GDM1 (cell line): ENCODE measurements at regions not wholly inside any gene's neighbourhood (a gene's known extent, or its start where the extent isn't known, plus 50 kb on each side); places are given as distances from the start of the nearest gene placed in this dataset.

Experiments used
- DNase-seq: peaks from one replicate; lab custom pipeline; 2025; lab: John Stamatoyannopoulos, UW

DNA sequence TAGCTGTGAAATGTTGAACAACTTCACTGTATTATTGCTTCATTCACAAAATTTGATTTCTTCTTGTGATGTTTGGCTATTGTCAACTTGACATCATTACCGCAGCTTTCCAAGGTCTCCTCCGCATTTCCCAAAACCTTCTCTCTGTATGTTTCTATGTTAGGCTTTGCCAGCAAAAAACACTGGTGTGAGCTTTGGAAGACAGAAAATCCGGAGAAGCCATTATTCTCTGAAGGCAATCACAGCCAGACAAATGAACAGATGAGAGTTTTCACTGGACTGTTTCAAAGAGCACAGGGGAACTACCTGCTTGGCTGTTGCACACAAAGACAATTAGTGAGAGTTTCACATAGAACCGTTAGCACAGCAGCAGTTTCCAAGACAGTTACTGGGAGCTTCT is 609.6 kb downstream of the BRINP3 start:
- no peak for DNase-seq

- DNase-seq: no peak
These were observed 602.8 kb downstream of the BRINP3 start for GRCh38 chr1:189874715-189875435.

DNA sequence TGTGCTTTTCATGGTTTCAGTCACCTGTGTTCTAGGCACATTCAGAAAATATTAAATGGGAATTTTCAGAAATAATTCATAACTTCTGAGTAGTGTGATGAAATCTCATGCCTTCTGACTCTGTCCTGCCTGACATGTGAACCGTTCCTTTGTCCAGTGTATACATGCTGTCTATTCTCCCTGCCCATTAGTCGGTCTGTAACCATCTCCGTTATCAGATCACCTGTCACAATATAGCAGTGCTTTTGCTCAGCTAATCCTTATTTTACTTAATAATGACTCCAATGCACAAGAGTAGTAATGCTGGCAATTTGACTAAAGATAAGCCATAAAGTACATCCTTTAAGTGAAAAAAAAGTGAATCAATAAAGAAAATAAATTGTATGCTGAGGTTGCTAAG is 597.5 kb downstream of the BRINP3 start:
- DNase-seq: no peak

- DNase-seq: no peak
These were observed 577.8 kb downstream of the BRINP3 start for GRCh38 chr1:189899686-189900425.

GRCh38 chr1:189904509-189904908 is 573.2 kb downstream of the BRINP3 start:
- DNase-seq: no peak

DNA sequence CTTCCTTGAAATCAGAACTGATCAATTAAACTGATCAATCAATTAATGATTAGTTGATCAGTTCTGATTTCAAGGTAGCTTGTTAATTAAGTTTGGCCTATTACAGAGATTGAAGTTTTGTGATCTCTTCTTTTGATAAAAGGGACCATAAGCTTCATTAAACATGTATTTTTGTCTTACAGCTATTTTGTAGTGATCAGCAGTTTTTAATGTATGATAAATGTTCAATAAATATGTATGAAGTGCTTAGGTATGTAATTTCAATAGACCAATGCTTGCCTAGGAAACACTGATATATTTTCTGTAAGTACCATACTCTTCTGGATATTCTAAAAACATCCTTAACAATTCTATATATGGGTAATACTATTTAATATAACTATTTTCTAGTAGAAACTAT is 569.6 kb downstream of the BRINP3 start:
- no peak for DNase-seq

DNA sequence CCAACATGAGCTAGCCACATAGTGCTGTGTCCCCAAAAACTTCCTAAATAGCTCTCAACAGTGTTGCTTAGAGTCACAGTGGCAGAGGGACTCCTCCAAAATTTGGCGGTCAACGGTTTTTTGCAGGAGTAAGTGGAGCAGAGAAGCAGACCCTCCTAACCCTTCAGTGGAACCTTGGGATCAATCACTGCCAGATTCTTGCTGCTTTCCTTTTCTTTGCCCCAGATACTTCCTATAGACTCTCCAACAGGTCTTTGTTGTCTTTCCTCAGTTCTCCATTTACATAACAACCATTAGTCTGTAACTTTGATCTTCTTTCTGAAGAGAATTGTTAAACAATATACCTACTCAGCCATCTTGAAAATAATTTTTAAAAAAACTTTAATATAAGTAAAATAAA is 556.1 kb downstream of the BRINP3 start:
- no peak for DNase-seq

- DNase-seq: no peak
These were observed 550.0 kb downstream of the BRINP3 start for GRCh38 chr1:189927641-189928040.

DNA sequence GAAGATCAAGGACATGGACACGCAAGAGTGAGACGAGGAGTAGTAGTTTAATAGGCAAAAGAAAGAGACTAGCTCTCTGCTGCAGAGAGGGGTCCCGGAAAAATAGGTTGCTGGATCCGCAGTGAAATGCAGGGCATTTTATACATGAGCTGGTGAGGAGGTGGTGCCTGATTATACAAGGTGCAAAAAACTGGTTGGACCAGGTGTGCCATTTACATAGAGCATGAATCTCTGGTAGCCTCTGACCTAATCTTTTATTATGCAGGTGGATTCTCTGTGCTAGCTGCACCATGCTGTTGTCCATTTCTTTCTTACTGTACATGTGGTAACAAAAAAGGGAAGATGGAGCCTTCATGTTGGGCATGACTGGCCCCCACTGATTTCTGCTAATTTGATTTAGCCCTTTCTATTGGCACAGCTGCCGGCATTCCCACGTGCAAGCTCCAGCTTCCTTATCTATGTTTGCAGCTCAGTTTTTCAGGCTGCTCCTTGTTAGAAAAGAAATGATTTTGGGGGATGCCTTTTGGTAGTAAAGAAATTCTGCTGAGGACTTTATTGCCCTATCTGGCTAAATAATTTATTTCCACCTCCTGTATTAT is 548.1 kb downstream of the BRINP3 start:
- no peak for DNase-seq

GRCh38 chr1:189936861-189937260 is 540.8 kb downstream of the BRINP3 start:
- DNase-seq: no peak

- DNase-seq: no peak
These were observed 537.7 kb downstream of the BRINP3 start for GRCh38 chr1:189939967-189940366.

DNA sequence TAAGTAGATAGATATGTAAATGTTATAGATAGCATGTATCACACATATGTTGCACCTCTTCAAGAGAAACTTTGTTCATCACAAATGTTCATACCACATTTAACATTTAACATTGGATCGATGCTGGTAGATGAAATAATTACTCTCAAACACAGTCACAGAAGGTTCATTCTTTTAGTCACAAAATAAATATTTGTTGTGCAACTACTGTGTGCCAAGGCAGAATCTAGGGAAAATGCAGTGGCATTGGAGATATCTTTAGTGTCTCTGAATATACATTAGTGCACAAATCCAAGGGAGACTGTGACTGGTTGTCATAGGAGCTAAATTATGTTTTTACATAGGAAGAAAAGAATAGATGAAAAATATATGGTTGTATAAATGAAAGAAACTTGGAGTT is 535.7 kb downstream of the BRINP3 start:
- no peak for DNase-seq

- DNase-seq: no peak
These were observed 518.9 kb downstream of the BRINP3 start for GRCh38 chr1:189958756-189959155.

DNA sequence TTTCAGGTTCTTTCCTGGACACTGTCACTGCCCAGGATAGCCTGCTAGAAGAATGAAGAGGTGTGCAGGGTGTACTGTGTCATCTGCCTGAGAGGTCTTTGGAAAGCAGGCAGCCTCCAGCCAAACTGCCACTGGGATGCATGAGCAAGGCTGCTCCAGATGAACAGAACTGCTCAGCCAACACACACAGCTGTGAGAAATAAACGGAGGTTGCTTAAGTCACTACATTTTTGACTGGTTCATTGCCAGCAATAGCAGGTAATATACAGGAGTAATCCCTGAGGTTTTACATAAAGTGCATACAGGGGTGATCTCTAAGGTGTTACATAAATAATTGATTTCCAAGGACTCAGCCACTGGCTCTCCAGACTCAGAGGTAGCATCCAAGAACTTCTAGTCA is 516.9 kb downstream of the BRINP3 start:
- no peak for DNase-seq

- DNase-seq: no peak
These were observed 515.5 kb downstream of the BRINP3 start for GRCh38 chr1:189962181-189962580.

DNA sequence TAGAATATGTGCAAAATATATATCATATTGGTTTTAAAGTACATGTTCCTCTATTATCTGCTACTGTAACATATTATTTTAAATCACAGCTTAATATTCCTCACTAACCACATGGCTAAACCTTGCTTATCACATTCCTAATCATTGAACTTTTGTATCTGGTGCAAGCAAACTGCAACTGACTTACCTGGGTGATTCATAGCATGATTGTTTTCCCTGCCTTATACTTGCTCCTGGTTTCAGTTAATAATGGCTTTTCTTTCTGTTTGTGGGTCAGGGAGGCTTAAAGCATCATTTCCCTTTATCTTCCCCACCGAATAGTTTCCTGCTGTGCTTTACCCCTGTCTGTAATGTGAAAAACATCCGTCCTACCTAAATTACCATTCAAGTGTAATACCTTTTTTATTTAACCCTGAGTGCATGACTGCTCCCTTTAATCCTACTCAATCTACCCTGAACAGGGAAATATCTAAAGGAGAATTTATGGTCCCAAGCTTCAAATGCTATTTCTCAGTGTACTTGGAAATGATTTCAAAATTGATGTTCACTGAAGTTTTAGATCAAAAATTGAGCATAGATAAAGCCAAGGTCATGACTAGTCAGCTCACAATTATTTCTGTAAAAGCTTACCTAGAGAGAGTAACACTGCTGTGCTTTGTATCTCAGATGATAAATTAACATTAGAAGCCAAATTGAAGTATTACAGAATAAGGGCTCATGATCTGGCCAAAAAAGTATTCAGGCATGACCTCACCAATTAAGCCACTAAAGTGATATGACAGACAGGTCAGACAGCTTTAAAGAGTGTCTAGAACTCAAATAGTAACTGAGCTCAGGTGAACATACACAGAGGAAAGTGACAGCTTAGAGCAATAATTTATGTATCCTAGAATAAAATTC is 507.1 kb downstream of the BRINP3 start:
- no peak for DNase-seq

- DNase-seq: no peak
These were observed 506.0 kb downstream of the BRINP3 start for GRCh38 chr1:189971656-189972055.

GRCh38 chr1:189977184-189977583 is 500.5 kb downstream of the BRINP3 start:
- DNase-seq: no peak

DNA sequence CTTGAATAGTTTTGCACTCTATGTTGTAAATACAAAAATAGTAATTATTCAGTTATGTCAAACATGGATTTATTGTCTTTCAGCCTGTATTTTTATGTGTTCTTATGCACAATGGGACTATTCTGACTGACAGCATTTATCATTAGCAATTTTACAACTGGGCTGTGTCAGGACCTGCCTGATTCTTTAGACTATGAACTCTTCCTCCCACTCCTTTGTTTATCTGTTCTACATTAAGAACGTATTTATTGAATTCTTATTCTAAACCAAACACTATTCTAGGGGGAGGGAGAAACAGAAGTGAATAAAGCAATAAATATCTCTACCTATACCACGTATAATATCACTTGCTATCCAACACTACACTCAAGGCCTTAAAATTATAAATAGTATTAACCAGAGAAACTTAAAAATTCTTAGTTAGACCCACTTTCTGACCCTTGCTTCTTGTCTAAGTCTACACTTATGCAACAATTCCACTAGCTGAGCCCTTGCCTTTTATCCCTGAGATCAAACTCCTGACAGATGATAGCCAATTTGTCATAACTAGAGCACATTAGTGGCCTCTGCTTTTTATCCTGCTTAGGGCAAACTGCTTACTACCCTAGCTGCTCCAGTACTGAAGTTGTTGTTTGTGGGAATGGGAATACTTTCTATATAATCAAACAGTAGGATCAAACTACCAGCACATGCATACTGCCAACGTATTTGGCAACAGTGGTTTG is 494.3 kb downstream of the BRINP3 start:
- no peak for DNase-seq

DNA sequence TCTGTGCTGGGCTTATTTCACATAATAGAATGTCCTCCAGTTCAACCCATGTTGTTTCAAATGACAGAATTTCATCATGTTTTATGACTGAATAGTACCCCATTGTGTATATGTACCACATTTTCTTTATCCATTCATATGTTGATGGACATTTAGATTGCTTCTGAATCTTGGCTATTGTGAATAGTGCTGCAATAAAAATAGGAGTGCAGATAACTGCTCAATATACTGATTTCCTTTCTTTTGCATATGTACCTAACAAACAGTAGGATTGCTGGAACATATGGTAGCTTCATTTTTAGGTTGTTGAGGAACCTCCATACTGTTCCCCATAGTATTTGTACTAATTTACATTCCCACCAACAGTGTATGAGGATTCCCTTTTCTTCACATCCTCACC is 491.1 kb downstream of the BRINP3 start:
- no peak for DNase-seq

- DNase-seq: no peak
These were observed 490.2 kb downstream of the BRINP3 start for GRCh38 chr1:189987509-189987908.

DNA sequence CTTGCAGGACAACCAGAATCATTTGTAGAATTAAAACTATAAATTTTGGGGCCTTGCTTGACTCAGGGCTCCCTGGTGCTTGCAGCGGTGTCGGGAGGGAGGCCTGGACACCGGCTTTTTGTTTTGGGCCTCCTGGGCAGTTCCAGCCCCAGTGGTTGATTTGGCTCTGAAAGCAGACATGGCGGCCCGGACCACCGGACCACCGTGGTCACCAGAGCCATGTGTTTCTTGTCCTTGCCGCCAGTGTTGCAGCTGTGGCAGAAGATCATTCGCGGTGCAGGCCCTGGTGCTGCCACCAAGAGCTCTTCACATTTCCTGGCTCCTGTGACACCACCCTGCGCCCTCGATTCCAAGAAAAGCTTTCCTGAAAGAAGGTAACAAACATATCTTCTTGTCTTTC is 484.8 kb downstream of the BRINP3 start:
- DNase-seq: no peak
